Natural killer cell (primary cell): ENCODE measurements at regions not wholly inside any gene's neighbourhood (a gene's known extent, or its start where the extent isn't known, plus 50 kb on each side); places are given as distances from the start of the nearest gene placed in this dataset.
"Not testable (repeated sequence)": the region's sequence is repeated elsewhere in the genome, so short reads cannot be mapped to it uniquely, and the experiment has no call there.

Experiments
- ATAC-seq, 3 donors: fragments of 150-1000 bp in 2 of 3; fragments of 200-7000 bp in 1 of 3; cut with Tn5 transposase; 1 replicate in 1 of 3; 2 replicates in 2 of 3; pipeline ENCODE4 v1.10.0; 2021; ENCODE audit warnings: mild to moderate bottlenecking in 2 of 3, moderate library complexity in 2 of 3
- DNase-seq, 2 donors: peaks; one replicate each; pipeline versions ENCODE4 v3.0.0 to v3.0.0-alpha.2; 2013 to 2021; ENCODE audit warnings: mixed read lengths in 1 of 2
- H3K27ac ChIP-seq: one replicate; pipeline ENCODE4 v1.5.1; 2013; ENCODE audit warnings: mild to moderate bottlenecking, low read length
- H3K27me3 ChIP-seq: one replicate; pipeline ENCODE4 v1.6.1; 2013; ENCODE audit warnings: low read length; ENCODE audit not compliant: control insufficient read depth, insufficient read depth
- H3K36me3 ChIP-seq: one replicate; pipeline ENCODE4 v1.6.1; 2013; ENCODE audit warnings: low read length; ENCODE audit not compliant: control insufficient read depth, insufficient read depth
- H3K4me1 ChIP-seq: one replicate; pipeline ENCODE4 v1.6.1; 2013; ENCODE audit warnings: low read length; ENCODE audit not compliant: control insufficient read depth, insufficient read depth
- H3K4me3 ChIP-seq: one replicate; pipeline ENCODE4 v1.5.1; 2013; ENCODE audit warnings: low read length
- H3K9me3 ChIP-seq: one replicate; pipeline ENCODE4 v1.6.1; 2013; ENCODE audit warnings: low read length; ENCODE audit not compliant: control insufficient read depth, insufficient read depth
- H3K27ac Mint-ChIP-seq, 2 donors: one replicate each; pipeline ENCODE4 v1.8.0; 2022; ENCODE audit warnings: mild to moderate bottlenecking in 2 of 2, mixed read lengths in 2 of 2, moderate library complexity in 1 of 2
- H3K27me3 Mint-ChIP-seq, 2 donors: one replicate each; pipeline ENCODE4 v1.8.0; 2022; ENCODE audit warnings: low read depth in 2 of 2, mixed read lengths in 2 of 2
- H3K36me3 Mint-ChIP-seq: one replicate; pipeline ENCODE4 v1.8.0; 2022; ENCODE audit warnings: mixed read lengths
- H3K4me1 Mint-ChIP-seq, 2 donors: one replicate each; pipeline ENCODE4 v1.8.0; 2022; ENCODE audit warnings: mixed read lengths in 2 of 2
- H3K4me3 Mint-ChIP-seq: one replicate; pipeline ENCODE4 v1.8.0; 2022; ENCODE audit warnings: mild to moderate bottlenecking, moderate library complexity, mixed read lengths
- H3K9me3 Mint-ChIP-seq, 2 donors: one replicate each; pipeline ENCODE4 v1.8.0; 2022; ENCODE audit warnings: mixed read lengths in 2 of 2
- CTCF ChIP-seq: fragments of 200-600 bp; IDR thresholded peaks from one replicate; pipeline ENCODE4 v1.8.0; 2022; ENCODE audit warnings: antibody characterized with exemption
- WGBS: methylation state at CpG from one replicate; pipeline ENCODE4 v1.1.7; 2013; ENCODE audit warnings: missing lambda C conversion rate; ENCODE audit not compliant: insufficient coverage; 5-methylcytosine and 5-hydroxymethylcytosine counted together
- intact Hi-C: fragments of 100-400 bp; cut with micrococcal nuclease; formaldehyde crosslinking; loops from one replicate; pipeline ENCODE4 v1.14.2; 2022

GRCh38 chr3:148518520-148518919, 179.2 kb upstream of the AGTR1 start:
- no peak overlapping the region for H3K4me3 ChIP-seq
- peaks cover 25 to 39% of the 10 kb centered on the region in 2 donors for H3K9me3 Mint-ChIP-seq
- H3K27me3 Mint-ChIP-seq = no peaks in the 10 kb centered on the region
- no peaks in the 10 kb centered on the region for H3K27me3 ChIP-seq
- H3K36me3 Mint-ChIP-seq = peaks cover 18% of the 10 kb centered on the region
- no peak for TF ChIP-seq CTCF
- no peak overlapping the region for H3K27ac ChIP-seq
- H3K9me3 ChIP-seq = no peaks in the 10 kb centered on the region
- no peak overlapping the region for H3K27ac Mint-ChIP-seq
- ATAC-seq (no peak), DNase-seq (no peak)
- H3K4me1 Mint-ChIP-seq = no peaks in the 10 kb centered on the region
- H3K4me3 Mint-ChIP-seq = no peak overlapping the region
- no peaks in the 10 kb centered on the region for H3K36me3 ChIP-seq
- H3K4me1 ChIP-seq = no peaks in the 10 kb centered on the region
- intact Hi-C loops = no loop called here

- H3K36me3 ChIP-seq, H3K27ac Mint-ChIP-seq, ATAC-seq, H3K4me1 Mint-ChIP-seq, H3K4me3 ChIP-seq, H3K9me3 ChIP-seq, H3K4me3 Mint-ChIP-seq, intact Hi-C loops, H3K27ac ChIP-seq, H3K27me3 Mint-ChIP-seq, DNase-seq, H3K27me3 ChIP-seq, H3K4me1 ChIP-seq: not testable (repeated sequence)
- peaks cover 16 to 35% of the 10 kb centered on the region in 2 donors for H3K9me3 Mint-ChIP-seq
- 74% methylated on average over 13 of the region's 13 CpGs for WGBS
- H3K36me3 Mint-ChIP-seq = peaks cover 21% of the 10 kb centered on the region
Observed at GRCh38 chr3:148525621-148526020, 172.1 kb upstream of the AGTR1 start.

GRCh38 chr3:148528024-148528423, 169.7 kb upstream of the AGTR1 start:
- intact Hi-C loops = no loop called here
- Histone ChIP-seq H3K27ac (no peak overlapping the region), H3K4me1 (no peaks in the 10 kb centered on the region), H3K27me3 (no peaks in the 10 kb centered on the region), H3K36me3 (no peaks in the 10 kb centered on the region), H3K4me3 (no peak overlapping the region), H3K9me3 (no peaks in the 10 kb centered on the region)
- no peak overlapping the region for H3K27ac Mint-ChIP-seq
- H3K27me3 Mint-ChIP-seq = no peaks in the 10 kb centered on the region
- peaks cover 8 to 23% of the 10 kb centered on the region in 2 donors for H3K9me3 Mint-ChIP-seq
- DNase-seq (no peak), ATAC-seq (no peak)
- no peak for TF ChIP-seq CTCF
- H3K4me1 Mint-ChIP-seq = no peaks in the 10 kb centered on the region
- H3K36me3 Mint-ChIP-seq = peaks cover 14% of the 10 kb centered on the region
- H3K4me3 Mint-ChIP-seq = no peak overlapping the region

GRCh38 chr3:148531836-148532235, 165.9 kb upstream of the AGTR1 start:
- H3K9me3 ChIP-seq = no peaks in the 10 kb centered on the region
- Mint-ChIP-seq H3K4me3 (no peak overlapping the region), H3K4me1 (no peaks in the 10 kb centered on the region), H3K27ac (no peak overlapping the region), H3K36me3 (no peaks in the 10 kb centered on the region), H3K27me3 (no peaks in the 10 kb centered on the region), H3K9me3 (peaks cover 12 to 17% of the 10 kb centered on the region in 2 donors)
- no peak for TF ChIP-seq CTCF
- no peak for DNase-seq
- no peaks in the 10 kb centered on the region for H3K36me3 ChIP-seq
- no peaks in the 10 kb centered on the region for H3K4me1 ChIP-seq
- ATAC-seq = no peak
- H3K27ac ChIP-seq = no peak overlapping the region
- no peaks in the 10 kb centered on the region for H3K27me3 ChIP-seq
- intact Hi-C loops = no loop called here
- no CpG with 5 or more reads among the region's 2 CpGs for WGBS
- no peak overlapping the region for H3K4me3 ChIP-seq
